Stimulated activated CD8-positive, alpha-beta memory T cell treated with anti-CD3 and anti-CD28 coated beads, Interleukin-15, amount 100 ng/mL, for 24 hours (primary cell): ENCODE measurements at regions not wholly inside any gene's neighbourhood (a gene's known extent, or its start where the extent isn't known, plus 50 kb on each side); places are given as distances from the start of the nearest gene placed in this dataset.
"Not testable (repeated sequence)": the region's sequence is repeated elsewhere in the genome, so short reads cannot be mapped to it uniquely, and the experiment has no call there.

Experiments used
- DNase-seq: peaks from one replicate; pipeline ENCODE4 v3.0.0-alpha.2; 2020; ENCODE audit warnings: low read depth

GRCh38 chr9:85487872-85488271 lies 253.9 kb downstream of the AGTPBP1 start:
- no peak for DNase-seq

- no peak for DNase-seq
These were observed 257.5 kb downstream of the AGTPBP1 start for GRCh38 chr9:85484235-85484634.

- DNase-seq: no peak
These were observed 258.5 kb downstream of the AGTPBP1 start for GRCh38 chr9:85483208-85483607.

GRCh38 chr9:85479305-85479704 lies 262.4 kb downstream of the AGTPBP1 start:
- DNase-seq: no peak

- DNase-seq: no peak
These were observed 262.9 kb downstream of the AGTPBP1 start for GRCh38 chr9:85478847-85479246.

DNA sequence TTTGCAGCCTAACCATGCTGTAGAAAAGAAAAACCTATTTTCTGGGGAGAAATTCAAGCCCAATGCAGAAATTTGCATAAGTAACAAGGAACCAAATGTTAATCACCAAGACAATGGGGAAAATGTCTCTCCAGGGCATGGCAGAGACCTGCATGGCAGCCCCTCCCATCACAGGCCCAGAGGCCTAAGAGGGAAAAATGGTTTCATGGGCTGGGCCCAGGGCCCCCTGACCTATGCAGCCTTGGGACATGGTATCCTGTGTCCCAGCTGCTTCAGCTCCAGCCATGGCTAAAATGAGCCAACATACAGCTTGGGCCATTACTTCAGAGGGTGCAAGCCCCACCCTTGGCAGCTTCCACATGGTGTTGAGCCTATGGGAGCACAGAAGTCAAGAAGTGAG lies 266.9 kb downstream of the AGTPBP1 start:
- DNase-seq: not testable (repeated sequence)

- no peak for DNase-seq
These were observed 270.0 kb downstream of the AGTPBP1 start for GRCh38 chr9:85471791-85472190.

DNA sequence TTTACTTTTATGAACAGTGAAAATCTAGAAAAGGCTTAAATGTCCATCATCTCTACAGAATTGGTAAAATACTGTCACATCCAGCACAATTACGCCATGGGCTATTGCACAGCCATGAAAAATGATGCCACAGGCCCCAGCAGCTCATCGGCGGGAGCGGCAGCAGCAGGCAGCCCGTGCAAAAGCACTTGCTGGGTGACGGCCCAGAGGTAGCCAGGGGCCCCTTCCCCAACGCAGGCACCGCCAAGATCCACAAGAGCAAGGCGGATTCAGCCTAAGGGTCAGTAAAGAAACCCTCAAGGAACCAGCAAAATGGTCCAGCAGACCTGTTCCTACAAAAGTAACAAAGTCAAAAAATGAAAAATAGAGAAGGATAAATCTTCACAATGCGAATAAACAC lies 272.7 kb downstream of the AGTPBP1 start:
- DNase-seq: no peak

- DNase-seq: no peak
These were observed 274.9 kb downstream of the AGTPBP1 start for GRCh38 chr9:85466834-85467233.

DNA sequence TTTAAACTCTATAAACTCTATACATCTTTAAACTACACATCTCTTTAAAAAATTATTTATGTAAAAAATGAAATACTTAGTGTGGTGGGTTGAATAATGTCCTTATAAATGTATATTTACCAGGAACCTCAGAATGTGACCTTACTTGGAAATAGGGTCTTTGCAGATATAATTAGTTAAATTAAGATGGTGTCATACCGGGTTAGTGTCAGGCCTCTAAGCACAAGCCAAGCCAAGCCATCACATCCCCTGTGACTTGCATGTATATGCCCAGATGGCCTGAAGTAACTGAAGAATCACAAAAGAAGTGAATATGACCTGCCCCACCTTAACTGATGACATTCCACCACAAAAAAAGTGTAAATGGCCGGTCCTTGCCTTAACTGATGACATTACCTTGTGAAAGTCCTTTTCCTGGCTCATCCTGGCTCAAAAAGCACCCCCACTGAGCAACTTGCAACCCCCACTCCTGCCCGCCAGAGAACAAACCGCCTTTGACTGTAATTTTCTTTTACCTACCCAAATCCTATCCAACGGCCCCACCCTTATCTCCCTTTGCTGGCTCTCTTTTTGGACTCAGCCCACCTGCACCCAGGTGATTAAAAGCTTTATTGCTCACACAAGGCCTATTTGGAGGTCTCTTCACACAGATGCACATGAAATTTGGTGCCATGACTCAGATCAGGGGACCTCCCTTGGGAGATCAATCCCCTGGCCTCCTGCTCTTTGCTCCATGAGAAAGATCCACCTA lies 283.5 kb downstream of the AGTPBP1 start:
- not testable (repeated sequence) for DNase-seq

GRCh38 chr9:85453850-85454249 lies 287.9 kb downstream of the AGTPBP1 start:
- no peak for DNase-seq

GRCh38 chr9:85452841-85453240 lies 288.9 kb downstream of the AGTPBP1 start:
- DNase-seq: no peak

DNA sequence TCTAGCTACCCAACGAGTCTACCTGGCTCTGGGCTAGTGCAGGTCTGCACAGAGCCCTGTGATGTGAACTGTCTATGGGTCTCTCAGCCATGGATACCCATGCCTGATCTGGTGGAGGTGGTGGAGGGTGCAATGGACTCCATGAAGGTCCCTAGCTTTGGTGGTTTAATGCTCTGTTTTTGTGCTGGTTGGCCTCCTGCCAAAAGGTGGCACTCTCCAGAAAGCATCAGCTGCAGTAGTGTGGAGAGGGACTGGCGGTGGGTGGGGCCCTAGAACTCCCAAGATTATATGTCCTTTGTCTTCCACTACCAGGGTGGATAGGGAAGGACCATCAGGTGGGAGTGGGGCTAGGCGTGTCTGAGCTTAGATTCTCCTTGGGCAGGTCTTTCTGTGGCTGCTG lies 290.1 kb downstream of the AGTPBP1 start:
- no peak for DNase-seq

DNA sequence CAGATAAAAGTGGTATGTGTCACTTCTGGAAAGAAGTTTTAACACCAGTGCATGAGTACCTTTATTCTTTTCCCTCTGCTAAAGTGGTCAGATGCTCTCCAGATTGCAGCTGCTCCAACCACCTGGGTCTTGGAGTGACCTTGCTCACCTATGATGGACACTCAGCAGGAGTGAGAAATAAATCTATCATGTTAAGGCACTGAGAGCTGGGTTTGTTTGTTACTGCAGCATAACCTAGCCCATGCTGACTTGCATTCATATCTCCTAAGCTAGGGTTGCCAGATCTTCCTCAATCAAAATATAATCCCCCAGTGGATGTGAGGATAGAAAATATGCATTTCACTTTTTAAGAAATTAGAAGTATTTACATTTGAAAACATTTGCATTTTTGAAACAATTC lies 295.9 kb downstream of the AGTPBP1 start:
- no peak for DNase-seq

DNA sequence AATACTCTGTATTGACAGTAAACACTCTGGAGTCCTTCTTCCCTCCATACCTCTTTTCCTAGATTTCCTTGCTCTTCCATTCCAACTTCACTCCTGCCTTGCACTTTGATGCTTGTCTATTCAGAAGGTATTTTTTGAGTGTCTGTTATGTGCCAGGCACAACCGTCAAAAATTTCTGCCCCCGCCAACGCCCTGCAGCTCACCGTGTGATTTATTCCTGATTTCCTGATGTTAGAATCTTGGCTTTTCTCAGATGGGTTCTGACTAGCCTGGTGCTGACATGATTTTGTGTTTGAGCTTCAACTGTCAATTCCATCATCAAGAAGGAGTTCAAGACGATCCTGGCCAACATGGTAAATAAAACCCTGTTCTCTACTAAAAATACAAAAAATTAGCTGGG lies 297.5 kb downstream of the AGTPBP1 start:
- no peak for DNase-seq

DNA sequence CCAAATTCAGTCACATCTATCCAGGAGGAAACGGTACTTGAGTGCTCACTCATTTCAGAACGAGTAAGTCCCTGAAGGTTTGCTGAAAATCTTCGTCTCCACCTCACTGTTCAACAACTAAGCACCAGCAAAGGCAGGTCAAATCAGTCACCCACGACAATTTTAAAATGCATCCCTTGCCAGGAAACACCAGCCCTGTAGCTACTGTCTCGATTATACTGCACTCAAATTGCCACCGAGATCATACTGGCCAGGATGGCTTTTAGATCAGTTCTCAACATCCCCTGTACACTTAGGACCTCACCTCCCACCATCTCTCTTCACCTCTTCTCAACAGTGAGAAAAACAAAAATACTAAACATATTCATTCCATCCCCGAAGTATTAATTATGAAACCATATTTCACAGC lies 298.6 kb downstream of the AGTPBP1 start:
- DNase-seq: no peak

DNA sequence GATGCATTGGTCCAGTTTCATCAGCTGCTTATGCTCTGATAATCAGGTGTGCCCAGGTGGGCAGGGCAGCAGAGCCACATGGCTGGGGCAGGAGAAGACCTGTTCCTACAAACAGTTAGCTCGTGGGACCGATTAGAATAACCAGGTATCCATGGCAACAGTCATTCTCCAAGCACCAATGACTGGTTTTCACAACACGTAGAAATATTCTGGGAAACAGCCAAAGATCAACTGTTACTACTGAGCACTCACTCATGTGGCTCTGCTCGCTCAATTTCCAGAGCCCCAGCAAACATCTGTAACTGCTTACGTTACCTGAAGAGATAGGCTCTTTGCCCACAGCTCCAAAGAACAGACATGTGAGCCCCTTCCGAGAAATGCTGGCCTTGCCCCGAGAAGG lies 302.0 kb downstream of the AGTPBP1 start:
- DNase-seq: no peak

DNA sequence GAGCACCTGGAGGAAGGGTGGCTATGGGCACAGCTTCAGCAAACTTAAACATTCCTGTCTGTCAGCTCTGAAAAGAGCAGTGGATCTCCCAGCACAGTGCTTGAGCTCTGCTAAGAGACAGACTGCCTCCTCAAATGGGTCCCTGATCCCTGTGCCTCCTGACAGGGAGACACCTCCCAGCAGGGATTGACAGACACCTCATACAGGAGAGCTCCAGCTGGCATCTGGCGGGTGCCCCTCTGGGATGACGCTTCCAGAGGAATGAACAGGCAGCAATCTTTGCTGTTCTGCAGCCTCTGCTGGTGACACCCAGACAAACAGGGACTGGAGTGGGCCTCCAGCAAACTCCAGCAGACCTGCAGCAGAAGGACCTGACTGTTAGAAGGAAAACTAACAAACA lies 307.8 kb downstream of the AGTPBP1 start:
- not testable (repeated sequence) for DNase-seq

DNA sequence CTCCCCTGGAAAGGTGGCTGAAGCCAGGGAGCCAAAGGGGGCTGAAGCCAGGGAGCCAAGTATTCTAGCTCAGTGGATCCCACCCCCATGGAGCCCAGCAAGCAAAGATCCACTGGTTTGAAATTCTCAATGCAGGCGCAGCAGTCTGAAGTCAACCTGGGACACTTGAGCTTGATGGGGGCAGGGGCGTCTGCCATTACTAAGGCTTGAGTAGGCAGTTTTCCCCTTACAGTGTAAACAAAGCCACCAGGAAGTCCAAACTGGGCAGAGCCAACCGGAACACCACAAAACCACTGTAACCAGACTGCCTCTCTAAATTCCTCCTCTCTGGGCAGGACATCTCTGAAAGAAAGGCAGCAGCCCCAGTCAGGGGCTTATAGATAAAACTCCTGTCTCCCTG lies 308.2 kb downstream of the AGTPBP1 start:
- not testable (repeated sequence) for DNase-seq

GRCh38 chr9:85433046-85433445 lies 308.7 kb downstream of the AGTPBP1 start:
- no peak for DNase-seq

GRCh38 chr9:85432599-85432998 lies 309.2 kb downstream of the AGTPBP1 start:
- DNase-seq: no peak

DNA sequence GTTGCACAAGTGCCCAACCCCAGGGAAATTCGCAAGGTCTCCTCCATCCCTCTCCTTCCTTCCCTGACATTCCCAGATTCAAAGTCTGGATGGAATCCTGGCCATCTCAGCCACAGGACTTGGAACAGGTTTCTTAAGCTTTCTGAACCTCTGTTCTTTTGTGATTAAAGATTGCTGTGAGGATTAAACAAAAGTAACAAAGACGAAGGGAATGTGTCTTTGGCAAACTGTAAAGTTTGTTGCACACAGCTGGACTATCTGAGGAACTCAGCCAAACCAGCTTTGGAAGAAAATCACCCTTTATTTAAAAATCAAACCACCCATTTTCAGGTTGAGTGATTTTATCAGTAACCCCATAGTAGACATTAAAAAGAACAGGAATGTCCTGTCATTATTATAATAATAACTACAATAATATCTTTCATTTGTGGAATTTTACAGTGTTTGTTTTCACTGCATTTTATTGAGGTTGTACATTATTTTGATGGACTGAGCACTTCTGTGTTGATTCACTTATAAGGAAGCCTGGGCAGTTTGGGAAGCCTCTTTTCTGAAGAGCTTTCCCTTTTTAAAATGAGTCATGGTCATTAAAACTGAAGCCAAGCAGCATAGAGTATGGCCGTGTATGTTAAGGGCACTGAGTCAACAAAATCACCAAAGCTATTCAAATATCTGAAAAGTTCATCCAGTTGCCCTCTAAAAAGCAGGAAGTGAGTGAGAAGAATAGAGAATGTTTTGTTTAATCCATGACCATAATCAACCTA lies 310.2 kb downstream of the AGTPBP1 start:
- DNase-seq: no peak

GRCh38 chr9:85430659-85431338 lies 311.0 kb downstream of the AGTPBP1 start:
- no peak for DNase-seq
